IMR-90 (cell line): ENCODE measurements at regions not wholly inside any gene's neighbourhood (a gene's known extent, or its start where the extent isn't known, plus 50 kb on each side); places are given as distances from the start of the nearest gene placed in this dataset.

Source experiments
- ATAC-seq: fragments of 200-7000 bp; cut with Tn5 transposase; 2 replicates; pipeline ENCODE4 v1.9.1; 2020; ENCODE audit warnings: low read depth, mild to moderate bottlenecking, moderate library complexity
- BruUV-seq: library from RNA; stranded (reverse); fragments of 400-500 nt; replicated peaks from 2 replicates; lab custom pipeline; 2021; lab: Mats Ljungman, UMichigan
- CTCF ChIA-PET: fragments of 300-600 bp; formaldehyde crosslinking; extraction: SDS; loops from one replicate; lab custom pipeline; 2021; ENCODE audit warnings: antibody characterized with exemption; lab: Yijun Ruan, JAX
- POLR2A ChIA-PET: fragments of 300-600 bp; sonication (Branson Sonifier 250); formaldehyde crosslinking; loops from one replicate; lab custom pipeline; 2022; ENCODE audit warnings: antibody characterized with exemption; ENCODE audit not compliant: unreplicated experiment; lab: Charles Lee
- DNase-seq: peaks from one replicate; pipeline ENCODE4 v3.0.0; 2013
- H2AFZ ChIP-seq: replicated peaks from 2 replicates; pipeline ENCODE3; 2013; ENCODE audit warnings: low read length, mild to moderate bottlenecking; ENCODE audit not compliant: poor library complexity
- H2AK5ac ChIP-seq: 2 replicates; pipeline ENCODE4 v1.6.1; 2013; ENCODE audit warnings: low read depth, low read length, inconsistent platforms
- H2AK9ac ChIP-seq: replicated peaks from 2 replicates; pipeline ENCODE3; 2013; ENCODE audit warnings: mild to moderate bottlenecking, low read depth, low read length, moderate library complexity; ENCODE audit not compliant: poor library complexity
- H2BK120ac ChIP-seq: 2 replicates; pipeline ENCODE4 v1.6.1; 2013; ENCODE audit warnings: low read depth, low read length, inconsistent platforms
- H2BK15ac ChIP-seq: 3 replicates; pipeline ENCODE4 v1.6.1; 2013; ENCODE audit warnings: low read depth, low read length, inconsistent platforms
- H2BK20ac ChIP-seq: 2 replicates; pipeline ENCODE4 v1.6.1; 2013; ENCODE audit warnings: low read depth, mild to moderate bottlenecking, inconsistent platforms, low read length, moderate library complexity
- H2BK5ac ChIP-seq: 2 replicates; pipeline ENCODE4 v1.6.1; 2013; ENCODE audit warnings: mild to moderate bottlenecking, low read depth, low read length, inconsistent platforms; ENCODE audit not compliant: poor library complexity, severe bottlenecking
- H3K14ac ChIP-seq: replicated peaks from 2 replicates; pipeline ENCODE4 v1.6.1; 2013; ENCODE audit warnings: low read depth, low read length, inconsistent platforms
- H3K18ac ChIP-seq: 2 replicates; pipeline ENCODE4 v1.6.1; 2013; ENCODE audit warnings: low read depth, low read length, control low read depth
- H3K23ac ChIP-seq: 2 replicates; pipeline ENCODE4 v1.6.1; 2013; ENCODE audit warnings: low read depth, low read length, inconsistent platforms
- H3K27ac ChIP-seq: 2 replicates; pipeline ENCODE4 v1.5.1; 2013; ENCODE audit warnings: mild to moderate bottlenecking, control low read depth, low read length; ENCODE audit not compliant: insufficient read depth
- H3K27me3 ChIP-seq: 2 replicates; pipeline ENCODE4 v1.6.1; 2013; ENCODE audit warnings: low read length; ENCODE audit not compliant: control insufficient read depth, insufficient read depth
- H3K36me3 ChIP-seq: 2 replicates; pipeline ENCODE4 v1.6.1; 2013; ENCODE audit warnings: low read length, mixed read lengths; ENCODE audit not compliant: control insufficient read depth, insufficient read depth
- H3K4ac ChIP-seq: 2 replicates; pipeline ENCODE4 v1.6.1; 2013; ENCODE audit warnings: low read depth, low read length, inconsistent platforms
- H3K4me1 ChIP-seq: 2 replicates; pipeline ENCODE4 v1.6.1; 2013; ENCODE audit warnings: low read length, mixed read lengths; ENCODE audit not compliant: control insufficient read depth, insufficient read depth
- H3K4me2 ChIP-seq: 2 replicates; pipeline ENCODE4 v1.6.1; 2013; ENCODE audit warnings: low read depth, mild to moderate bottlenecking, control low read depth, low read length, moderate library complexity
- H3K4me3 ChIP-seq: 2 replicates; pipeline ENCODE4 v1.5.1; 2013; ENCODE audit warnings: low read depth, mild to moderate bottlenecking, control low read depth, low read length, moderate library complexity; ENCODE audit not compliant: insufficient read depth
- H3K56ac ChIP-seq: 2 replicates; pipeline ENCODE4 v1.6.1; 2013; ENCODE audit warnings: low read length, inconsistent platforms; ENCODE audit not compliant: insufficient read depth; ENCODE audit errors: extremely low read depth
- H3K79me1 ChIP-seq, 2 experiments: 2 replicates each; pipeline ENCODE4 v1.6.1; 2013; ENCODE audit warnings: low read length in 2 of 2, inconsistent platforms in 1 of 2, low read depth in 1 of 2
- H3K9ac ChIP-seq: 2 replicates; pipeline ENCODE4 v1.6.1; 2013; ENCODE audit warnings: low read depth, low read length, control low read depth
- H3K9me1 ChIP-seq: 2 replicates; pipeline ENCODE4 v1.6.1; 2013; ENCODE audit warnings: low read length, inconsistent platforms; ENCODE audit not compliant: insufficient read depth
- H3K9me3 ChIP-seq: 2 replicates; pipeline ENCODE4 v1.6.1; 2013; ENCODE audit warnings: low read length; ENCODE audit not compliant: control insufficient read depth, insufficient read depth
- H4K20me1 ChIP-seq: 2 replicates; pipeline ENCODE4 v1.6.1; 2013; ENCODE audit warnings: low read length, inconsistent platforms; ENCODE audit not compliant: insufficient read depth
- H4K5ac ChIP-seq: 2 replicates; pipeline ENCODE4 v1.6.1; 2013; ENCODE audit warnings: mild to moderate bottlenecking, low read depth, low read length, control low read depth
- H4K8ac ChIP-seq, 2 experiments: 2 replicates each; pipeline ENCODE4 v1.6.1; 2013; ENCODE audit warnings: low read depth in 2 of 2, low read length in 2 of 2, control low read depth in 1 of 2, inconsistent platforms in 1 of 2
- H4K91ac ChIP-seq: 2 replicates; pipeline ENCODE4 v1.6.1; 2013; ENCODE audit warnings: low read depth, low read length, inconsistent platforms; ENCODE audit not compliant: insufficient read depth
- CEBPB ChIP-seq: IDR thresholded peaks from 2 replicates; pipeline ENCODE4 v1.6.1; 2012; ENCODE audit warnings: low read depth, low read length, improper control_type of control experiment
- CHD1 ChIP-seq: IDR thresholded peaks from 2 replicates; pipeline ENCODE4 v1.6.1; 2012; ENCODE audit warnings: low read depth, low read length, improper control_type of control experiment
- CTCF ChIP-seq: conservative IDR thresholded peaks from 2 replicates; pipeline ENCODE4 v1.5.1; 2012; ENCODE audit warnings: mild to moderate bottlenecking, low read depth, low read length, improper control_type of control experiment
- ELK1 ChIP-seq: fragments of 150-350 bp; IDR thresholded peaks from 2 replicates; pipeline ENCODE4 v1.6.1; 2016; ENCODE audit warnings: low read depth, mild to moderate bottlenecking, low read length, moderate library complexity, borderline replicate concordance
- FOS ChIP-seq: fragments of 150-350 bp; IDR thresholded peaks from 2 replicates; pipeline ENCODE4 v1.6.1; 2016; ENCODE audit warnings: low read depth, low read length
- MAFK ChIP-seq: IDR thresholded peaks from 2 replicates; pipeline ENCODE4 v1.6.1; 2012; ENCODE audit warnings: low read depth, low read length, improper control_type of control experiment
- NFE2L2 ChIP-seq: fragments of 150-350 bp; IDR thresholded peaks from 2 replicates; pipeline ENCODE4 v1.6.1; 2016; ENCODE audit warnings: low read depth, mild to moderate bottlenecking, low read length
- POLR2A ChIP-seq: IDR thresholded peaks from 2 replicates; pipeline ENCODE4 v1.6.1; 2012; ENCODE audit warnings: mild to moderate bottlenecking, low read depth, low read length
- RCOR1 ChIP-seq: IDR thresholded peaks from 2 replicates; pipeline ENCODE4 v1.6.1; 2012; ENCODE audit warnings: mild to moderate bottlenecking, low read length, improper control_type of control experiment; ENCODE audit not compliant: insufficient replicate concordance
- RFX5 ChIP-seq: IDR thresholded peaks from 2 replicates; pipeline ENCODE4 v1.8.0; 2012; ENCODE audit warnings: low read depth, mild to moderate bottlenecking, low read length, moderate library complexity
- SMC3 ChIP-seq: fragments of 150-350 bp; IDR thresholded peaks from 2 replicates; pipeline ENCODE4 v1.6.1; 2016; ENCODE audit warnings: low read depth, mild to moderate bottlenecking, antibody characterized with exemption, low read length, moderate library complexity
- USF2 ChIP-seq: fragments of 150-350 bp; IDR thresholded peaks from 2 replicates; pipeline ENCODE4 v1.6.1; 2017; ENCODE audit warnings: mild to moderate bottlenecking, antibody characterized with exemption, low read length, low read depth
- WGBS, 2 experiments: methylation state at CpG; one replicate each; pipeline versions ENCODE4 v1.1.5 to v1.1.7; 2013; ENCODE audit warnings: missing lambda C conversion rate in 2 of 2; ENCODE audit not compliant: insufficient read length in 1 of 2; ENCODE audit errors: extremely low coverage in 2 of 2; 5-methylcytosine and 5-hydroxymethylcytosine counted together
- dilution Hi-C: fragments of 300-500 bp; cut with HindIII; formaldehyde crosslinking; loops from one replicate; pipeline ENCODE4 v1.14.3; 2018; ENCODE audit warnings: low sequenced_read_pairs; ENCODE audit not compliant: unreplicated experiment
- in situ Hi-C: fragments of 300-500 bp; cut with MboI; formaldehyde crosslinking; loops from 3 replicates; pipeline ENCODE4 v1.14.3; 2019; ENCODE audit warnings: low sequenced_read_pairs, inconsistent platforms, mixed read lengths
- intact Hi-C: fragments of 100-400 bp; cut with micrococcal nuclease; formaldehyde crosslinking; loops from 2 replicates; pipeline ENCODE4 v1.10.0; 2022

- dilution Hi-C loops, result no loop called here
- no peak overlapping the region for H4K8ac ChIP-seq
- H2AK9ac ChIP-seq, result no peak overlapping the region
- no peaks in the 10 kb centered on the region for H3K9me1 ChIP-seq
- peaks cover 16% of the 10 kb centered on the region for H3K9me3 ChIP-seq
- no peak overlapping the region for H3K14ac ChIP-seq
- no peaks in the 10 kb centered on the region for H3K79me1 ChIP-seq
- CTCF ChIA-PET, result no interaction called here
- H3K27me3 ChIP-seq, result no peaks in the 10 kb centered on the region
- TF ChIP-seq ELK1 (no peak), FOS (no peak), CTCF (no peak), RCOR1 (no peak), USF2 (no peak), NFE2L2 (no peak), CEBPB (no peak), RFX5 (no peak), CHD1 (no peak), MAFK (no peak), SMC3 (no peak), POLR2A (no peak)
- in situ Hi-C loops, result no loop called here
- H4K20me1 ChIP-seq, result no peaks in the 10 kb centered on the region
- H3K27ac ChIP-seq, result no peak overlapping the region
- H4K91ac ChIP-seq, result no peak overlapping the region
- no peak overlapping the region for H3K4me2 ChIP-seq
- no peak overlapping the region for H4K5ac ChIP-seq
- no peak overlapping the region for H3K4ac ChIP-seq
- DNase-seq, result no peak
- POLR2A ChIA-PET, result no interaction called here
- no peak overlapping the region for H3K4me3 ChIP-seq
- no peak overlapping the region for H2BK20ac ChIP-seq
- intact Hi-C loops, result no loop called here
- no peak overlapping the region for H2BK15ac ChIP-seq
- no peak overlapping the region for H2AFZ ChIP-seq
- WGBS, 2 experiments, result no CpG with 5 or more reads among the region's 3 CpGs
- no peak overlapping the region for H3K9ac ChIP-seq
- no peak for ATAC-seq
- no peak overlapping the region for H3K18ac ChIP-seq
- H2BK5ac ChIP-seq, result no peak overlapping the region
- no TSS peak for BruUV-seq
- H2BK120ac ChIP-seq, result no peak overlapping the region
- no peak overlapping the region for H2AK5ac ChIP-seq
- H3K4me1 ChIP-seq, result no peaks in the 10 kb centered on the region
- H3K56ac ChIP-seq, result no peak overlapping the region
- H3K23ac ChIP-seq, result no peak overlapping the region
- H3K36me3 ChIP-seq, result no peaks in the 10 kb centered on the region
Observed at GRCh38 chr2:122867941-122868340, 1112.5 kb downstream of the TSN start.
